ENCODE measurements at regions not wholly inside any gene's neighbourhood (a gene's known extent, or its start where the extent isn't known, plus 50 kb on each side); places are given as distances from the start of the nearest gene placed in this dataset.
A peak's percentile ranks its signal among the peaks of the same experiment; 100 is the strongest.

DNA sequence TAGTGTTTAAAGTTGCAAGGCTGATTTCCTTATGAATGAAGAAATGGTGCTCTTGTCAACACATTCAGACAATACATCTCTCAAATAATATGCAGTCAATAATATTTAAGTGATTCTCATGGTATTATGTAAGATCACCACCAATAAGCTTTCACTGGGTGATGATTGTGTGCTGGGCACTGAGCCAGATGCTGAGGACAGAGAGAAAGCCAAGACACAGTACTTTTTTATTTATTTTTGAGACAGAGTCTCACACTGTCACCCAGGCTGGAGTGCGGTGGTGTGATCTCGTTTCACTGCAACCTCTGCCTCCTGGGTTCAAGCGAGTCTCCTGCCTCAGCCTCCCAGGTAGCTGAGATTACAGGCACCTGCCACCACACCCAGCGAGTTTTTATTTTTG, 130.6 kb upstream of the LSM8 start:
- intact Hi-C loops (cut with DNase I), result no loop called here
- DNase-seq, result peak in 1 of 3 donors; percentile 49
- no peak overlapping the region for H3K27ac ChIP-seq
- 43% methylated on average over 4 of the region's 4 CpGs for WGBS (ENCODE audit: insufficient coverage, low coverage, low lambda C conversion rate, missing lambda C conversion rate)
- no peaks in the 10 kb centered on the region for H3K27me3 ChIP-seq
- H3K4me3 ChIP-seq, result no peak overlapping the region
- peak in 1 of 4 donors; percentile 35 for ATAC-seq
- H3K4me1 ChIP-seq, result no peaks in the 10 kb centered on the region
- no peaks in the 10 kb centered on the region for H3K36me3 ChIP-seq
- TF ChIP-seq POLR2A (IDR thresholded peaks at IDR 0.05), result no peak
- TF ChIP-seq, protein P1, sequence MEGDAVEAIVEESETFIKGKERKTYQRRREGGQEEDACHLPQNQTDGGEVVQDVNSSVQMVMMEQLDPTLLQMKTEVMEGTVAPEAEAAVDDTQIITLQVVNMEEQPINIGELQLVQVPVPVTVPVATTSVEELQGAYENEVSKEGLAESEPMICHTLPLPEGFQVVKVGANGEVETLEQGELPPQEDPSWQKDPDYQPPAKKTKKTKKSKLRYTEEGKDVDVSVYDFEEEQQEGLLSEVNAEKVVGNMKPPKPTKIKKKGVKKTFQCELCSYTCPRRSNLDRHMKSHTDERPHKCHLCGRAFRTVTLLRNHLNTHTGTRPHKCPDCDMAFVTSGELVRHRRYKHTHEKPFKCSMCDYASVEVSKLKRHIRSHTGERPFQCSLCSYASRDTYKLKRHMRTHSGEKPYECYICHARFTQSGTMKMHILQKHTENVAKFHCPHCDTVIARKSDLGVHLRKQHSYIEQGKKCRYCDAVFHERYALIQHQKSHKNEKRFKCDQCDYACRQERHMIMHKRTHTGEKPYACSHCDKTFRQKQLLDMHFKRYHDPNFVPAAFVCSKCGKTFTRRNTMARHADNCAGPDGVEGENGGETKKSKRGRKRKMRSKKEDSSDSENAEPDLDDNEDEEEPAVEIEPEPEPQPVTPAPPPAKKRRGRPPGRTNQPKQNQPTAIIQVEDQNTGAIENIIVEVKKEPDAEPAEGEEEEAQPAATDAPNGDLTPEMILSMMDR (IDR thresholded peaks at IDR 0.05), result no peak
- H3K9me3 ChIP-seq, result no peaks in the 10 kb centered on the region

DNA sequence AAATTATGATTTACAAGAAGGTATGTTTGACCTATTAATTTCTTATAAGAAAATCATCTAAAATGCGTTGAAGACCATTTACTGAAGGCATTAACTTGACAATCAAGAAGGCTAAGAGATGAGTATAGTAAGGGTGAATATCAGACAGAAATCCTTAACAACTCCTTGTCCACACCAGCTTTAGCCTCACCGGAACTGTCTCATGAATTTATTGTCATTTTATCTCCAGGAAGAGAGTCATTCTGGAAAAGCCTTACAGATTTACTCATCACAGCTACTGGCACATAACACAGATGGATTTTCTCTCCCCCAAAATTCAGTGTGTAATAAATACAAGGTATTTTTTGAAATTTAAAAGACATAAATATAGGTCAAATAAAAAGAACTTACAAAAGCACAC, 129.4 kb upstream of the LSM8 start:
- Histone ChIP-seq H3K27me3 (no peaks in the 10 kb centered on the region), H3K27ac (no peak overlapping the region), H3K4me1 (no peaks in the 10 kb centered on the region), H3K9me3 (no peaks in the 10 kb centered on the region), H3K4me3 (no peak overlapping the region), H3K36me3 (no peaks in the 10 kb centered on the region)
- TF ChIP-seq POLR2A (IDR thresholded peaks at IDR 0.05), result no peak
- TF ChIP-seq, protein P1 (IDR thresholded peaks at IDR 0.05), result no peak
- DNase-seq (no peak), ATAC-seq (no peak)
- intact Hi-C loops (cut with DNase I), result no loop called here
- 60% methylated on average over 2 of the region's 2 CpGs for WGBS (ENCODE audit: insufficient coverage, low coverage, low lambda C conversion rate, missing lambda C conversion rate)

DNA sequence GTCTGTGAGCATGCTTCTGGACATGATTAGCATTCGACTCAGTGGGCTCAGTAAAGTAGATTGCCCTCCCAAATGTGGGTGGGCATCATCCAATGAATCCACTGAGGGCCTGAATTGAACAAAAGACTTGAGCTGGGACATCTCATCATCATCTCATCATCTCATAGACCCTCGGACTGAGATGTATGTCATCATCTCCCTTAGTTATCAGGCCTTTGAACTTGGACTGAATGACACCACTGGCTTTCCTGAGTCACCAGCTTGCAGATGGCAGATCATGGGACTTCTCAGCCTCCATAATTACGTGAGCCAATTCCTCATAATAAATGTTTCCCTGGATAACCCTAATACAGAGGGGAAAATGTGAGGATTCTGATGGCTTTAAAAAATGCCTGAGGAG, 128.3 kb upstream of the LSM8 start:
- H3K36me3 ChIP-seq, result no peaks in the 10 kb centered on the region

DNA sequence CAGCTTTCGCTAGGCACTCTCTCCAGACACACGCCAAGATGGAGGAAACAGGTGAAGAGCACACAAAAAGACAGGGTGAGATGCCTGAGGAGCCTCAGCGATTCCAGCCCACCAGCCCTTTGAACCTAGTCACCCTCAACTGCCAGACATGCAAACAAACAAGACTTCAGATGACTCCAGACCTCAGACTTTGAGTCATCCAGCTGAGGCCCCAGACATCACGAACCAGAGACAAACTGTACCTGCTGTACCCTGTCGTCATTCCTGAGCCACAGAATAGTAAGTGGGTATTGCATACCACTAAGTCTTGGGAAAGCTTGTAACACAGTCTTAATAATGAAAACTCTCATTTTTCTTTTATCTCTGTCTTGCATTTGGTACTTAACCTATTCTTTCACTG, 126.6 kb upstream of the LSM8 start:
- Histone ChIP-seq H3K9me3 (no peaks in the 10 kb centered on the region), H3K4me3 (no peak overlapping the region), H3K4me1 (no peaks in the 10 kb centered on the region), H3K27ac (no peak overlapping the region), H3K36me3 (no peaks in the 10 kb centered on the region), H3K27me3 (no peaks in the 10 kb centered on the region)
- 69% methylated on average over 2 of the region's 5 CpGs for WGBS (ENCODE audit: insufficient coverage, low coverage, low lambda C conversion rate, missing lambda C conversion rate)
- intact Hi-C loops (cut with DNase I), result no loop called here
- TF ChIP-seq POLR2A (IDR thresholded peaks at IDR 0.05), result no peak
- TF ChIP-seq, protein P1 (IDR thresholded peaks at IDR 0.05), result no peak
- DNase-seq (no peak), ATAC-seq (no peak)

More for the DNA sequence above, 128.3 kb upstream of the LSM8 start:
- no peak overlapping the region for H3K4me3 ChIP-seq
- ATAC-seq (no peak), DNase-seq (no peak)
- WGBS (ENCODE audit: insufficient coverage, low coverage, low lambda C conversion rate, missing lambda C conversion rate), result 52% methylated on average over 3 of the region's 3 CpGs
- H3K4me1 ChIP-seq, result no peaks in the 10 kb centered on the region
- intact Hi-C loops (cut with DNase I), result no loop called here
- no peaks in the 10 kb centered on the region for H3K9me3 ChIP-seq
- H3K27ac ChIP-seq, result no peak overlapping the region
- no peaks in the 10 kb centered on the region for H3K27me3 ChIP-seq
- no peak for TF ChIP-seq POLR2A (IDR thresholded peaks at IDR 0.05)
- TF ChIP-seq, protein P1 (IDR thresholded peaks at IDR 0.05), result no peak

DNA sequence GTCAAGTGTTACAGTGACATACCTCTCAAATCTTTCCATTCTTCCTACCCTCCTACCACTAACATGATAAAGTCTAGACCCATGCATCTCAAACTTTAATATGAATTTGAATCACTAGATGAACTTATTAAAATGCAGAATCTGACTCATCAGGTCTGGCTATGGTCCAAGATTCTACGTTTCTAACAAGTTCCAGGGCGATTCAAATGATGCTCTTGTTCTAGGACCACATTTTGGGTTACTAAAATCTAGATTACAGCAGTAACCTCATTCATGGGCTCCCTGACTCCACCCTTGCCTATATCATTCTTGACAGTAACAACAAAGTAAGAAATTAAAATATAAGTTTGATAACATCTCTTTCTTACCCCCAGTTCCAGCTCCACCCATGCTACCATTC, 124.8 kb upstream of the LSM8 start:
- Histone ChIP-seq H3K27ac (no peak overlapping the region), H3K27me3 (no peaks in the 10 kb centered on the region), H3K36me3 (no peaks in the 10 kb centered on the region), H3K4me3 (no peak overlapping the region), H3K4me1 (no peaks in the 10 kb centered on the region), H3K9me3 (no peaks in the 10 kb centered on the region)
- no peak for DNase-seq
- TF ChIP-seq POLR2A (IDR thresholded peaks at IDR 0.05), result no peak
- TF ChIP-seq, protein P1 (IDR thresholded peaks at IDR 0.05), result no peak
- ATAC-seq, result no peak
- intact Hi-C loops (cut with DNase I), result no loop called here
- 34% methylated on average over 2 of the region's 2 CpGs for WGBS (ENCODE audit: insufficient coverage, low coverage, low lambda C conversion rate, missing lambda C conversion rate)
